NCI-H748 (cell line): ENCODE measurements at regions not wholly inside any gene's neighbourhood (a gene's known extent, or its start where the extent isn't known, plus 50 kb on each side); places are given as distances from the start of the nearest gene placed in this dataset.
"Not testable (repeated sequence)": the region's sequence is repeated elsewhere in the genome, so short reads cannot be mapped to it uniquely, and the experiment has no call there.

Experiments used
- DNase-seq: peaks from one replicate; lab custom pipeline; 2025; ENCODE audit not compliant: unreplicated experiment; lab: John Stamatoyannopoulos, UW

- DNase-seq = not testable (repeated sequence)
These were observed 52.3 kb upstream of the MARK1 start for GRCh38 chr1:220475608-220476007.

- DNase-seq = not testable (repeated sequence)
These were observed 52.8 kb upstream of the MARK1 start for GRCh38 chr1:220475141-220475540.

- no peak for DNase-seq
These were observed 54.5 kb upstream of the MARK1 start for GRCh38 chr1:220473440-220473839.

GRCh38 chr1:220462752-220463151, 65.2 kb upstream of the MARK1 start:
- peak; percentile 46 for DNase-seq

GRCh38 chr1:220458936-220459335, 69.0 kb upstream of the MARK1 start:
- no peak for DNase-seq

- DNase-seq = no peak
These were observed 69.9 kb upstream of the MARK1 start for GRCh38 chr1:220457957-220458609.

GRCh38 chr1:220455559-220455958, 72.4 kb upstream of the MARK1 start:
- no peak for DNase-seq

GRCh38 chr1:220454155-220454777, 73.7 kb upstream of the MARK1 start:
- no peak for DNase-seq

- no peak for DNase-seq
These were observed 74.6 kb upstream of the MARK1 start for GRCh38 chr1:220453371-220453770.

- no peak for DNase-seq
These were observed 76.4 kb upstream of the MARK1 start for GRCh38 chr1:220451532-220451931.

- no peak for DNase-seq
These were observed 77.0 kb upstream of the MARK1 start for GRCh38 chr1:220450927-220451326.

- DNase-seq = no peak
These were observed 79.7 kb upstream of the MARK1 start for GRCh38 chr1:220448217-220448616.

- DNase-seq = not testable (repeated sequence)
These were observed 83.3 kb upstream of the MARK1 start for GRCh38 chr1:220444586-220444985.

- DNase-seq = no peak
These were observed 86.7 kb upstream of the MARK1 start for GRCh38 chr1:220441211-220441610.

- no peak for DNase-seq
These were observed 89.2 kb upstream of the MARK1 start for GRCh38 chr1:220438741-220439140.

- no peak for DNase-seq
These were observed 95.5 kb upstream of the MARK1 start for GRCh38 chr1:220432408-220432807.

- DNase-seq = no peak
These were observed 96.2 kb upstream of the MARK1 start for GRCh38 chr1:220431554-220432239.

- DNase-seq = no peak
These were observed 97.3 kb upstream of the MARK1 start for GRCh38 chr1:220430586-220430985.

GRCh38 chr1:220430059-220430458, 97.9 kb upstream of the MARK1 start:
- no peak for DNase-seq

GRCh38 chr1:220426989-220427388, 100.9 kb upstream of the MARK1 start:
- no peak for DNase-seq

GRCh38 chr1:220425852-220426251, 102.1 kb upstream of the MARK1 start:
- no peak for DNase-seq

- DNase-seq = no peak
These were observed 106.4 kb upstream of the MARK1 start for GRCh38 chr1:220421508-220421907.
